Mammary epithelial cell (primary cell): ENCODE measurements at regions not wholly inside any gene's neighbourhood (a gene's known extent, or its start where the extent isn't known, plus 50 kb on each side); places are given as distances from the start of the nearest gene placed in this dataset.

Experiments used
- EZH2 ChIP-seq: IDR thresholded peaks from 2 replicates; pipeline ENCODE4 v1.6.1; 2012; ENCODE audit warnings: low read length, inconsistent platforms, borderline replicate concordance
- TF ChIP-seq, protein P1 (sequence below), 2 donors: IDR thresholded peaks in 1 of 2; conservative IDR thresholded peaks in 1 of 2; 2 replicates each; pipeline ENCODE4 v1.5.1; 2011 to 2012; ENCODE audit warnings: inconsistent platforms in 2 of 2, low read length in 2 of 2, mild to moderate bottlenecking in 2 of 2, control low read depth in 1 of 2, low read depth in 1 of 2; ENCODE audit not compliant: insufficient read depth in 1 of 2; ENCODE audit errors: extremely low read depth in 1 of 2

DNA sequence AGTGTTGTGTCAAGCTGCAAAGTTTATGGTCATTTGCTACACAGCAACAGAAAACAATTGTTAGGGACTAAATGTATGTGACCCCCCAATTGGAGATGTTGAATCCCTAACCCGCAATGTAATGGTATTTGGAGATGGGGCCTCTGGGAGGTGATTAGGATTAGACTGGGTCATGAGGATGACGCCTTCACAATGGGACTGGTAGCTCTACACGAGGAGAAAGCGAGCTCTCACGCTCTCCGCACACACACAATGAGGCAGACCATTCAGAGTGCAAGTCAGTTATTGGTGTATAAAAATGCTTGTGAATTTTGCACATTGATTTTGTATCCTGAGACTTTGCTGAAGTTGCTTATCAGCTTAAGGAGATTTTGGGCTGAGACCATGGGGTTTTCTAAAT lies 116.9 kb upstream of the NSMCE3 start:
- TF ChIP-seq, protein P1, sequence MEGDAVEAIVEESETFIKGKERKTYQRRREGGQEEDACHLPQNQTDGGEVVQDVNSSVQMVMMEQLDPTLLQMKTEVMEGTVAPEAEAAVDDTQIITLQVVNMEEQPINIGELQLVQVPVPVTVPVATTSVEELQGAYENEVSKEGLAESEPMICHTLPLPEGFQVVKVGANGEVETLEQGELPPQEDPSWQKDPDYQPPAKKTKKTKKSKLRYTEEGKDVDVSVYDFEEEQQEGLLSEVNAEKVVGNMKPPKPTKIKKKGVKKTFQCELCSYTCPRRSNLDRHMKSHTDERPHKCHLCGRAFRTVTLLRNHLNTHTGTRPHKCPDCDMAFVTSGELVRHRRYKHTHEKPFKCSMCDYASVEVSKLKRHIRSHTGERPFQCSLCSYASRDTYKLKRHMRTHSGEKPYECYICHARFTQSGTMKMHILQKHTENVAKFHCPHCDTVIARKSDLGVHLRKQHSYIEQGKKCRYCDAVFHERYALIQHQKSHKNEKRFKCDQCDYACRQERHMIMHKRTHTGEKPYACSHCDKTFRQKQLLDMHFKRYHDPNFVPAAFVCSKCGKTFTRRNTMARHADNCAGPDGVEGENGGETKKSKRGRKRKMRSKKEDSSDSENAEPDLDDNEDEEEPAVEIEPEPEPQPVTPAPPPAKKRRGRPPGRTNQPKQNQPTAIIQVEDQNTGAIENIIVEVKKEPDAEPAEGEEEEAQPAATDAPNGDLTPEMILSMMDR (conservative IDR thresholded peaks at IDR 0.05 in 1 of 2, IDR thresholded peaks at IDR 0.05 in 1 of 2; ENCODE audit: extremely low read depth in 1 of 2, insufficient read depth in 1 of 2, low read depth in 1 of 2, low read length in 2 of 2): no peak
- TF ChIP-seq EZH2: no peak
